ENCODE measurements at regions not wholly inside any gene's neighbourhood (a gene's known extent, or its start where the extent isn't known, plus 50 kb on each side); places are given as distances from the start of the nearest gene placed in this dataset.
"Not testable (repeated sequence)": the region's sequence is repeated elsewhere in the genome, so short reads cannot be mapped to it uniquely, and the experiment has no call there.

DNA sequence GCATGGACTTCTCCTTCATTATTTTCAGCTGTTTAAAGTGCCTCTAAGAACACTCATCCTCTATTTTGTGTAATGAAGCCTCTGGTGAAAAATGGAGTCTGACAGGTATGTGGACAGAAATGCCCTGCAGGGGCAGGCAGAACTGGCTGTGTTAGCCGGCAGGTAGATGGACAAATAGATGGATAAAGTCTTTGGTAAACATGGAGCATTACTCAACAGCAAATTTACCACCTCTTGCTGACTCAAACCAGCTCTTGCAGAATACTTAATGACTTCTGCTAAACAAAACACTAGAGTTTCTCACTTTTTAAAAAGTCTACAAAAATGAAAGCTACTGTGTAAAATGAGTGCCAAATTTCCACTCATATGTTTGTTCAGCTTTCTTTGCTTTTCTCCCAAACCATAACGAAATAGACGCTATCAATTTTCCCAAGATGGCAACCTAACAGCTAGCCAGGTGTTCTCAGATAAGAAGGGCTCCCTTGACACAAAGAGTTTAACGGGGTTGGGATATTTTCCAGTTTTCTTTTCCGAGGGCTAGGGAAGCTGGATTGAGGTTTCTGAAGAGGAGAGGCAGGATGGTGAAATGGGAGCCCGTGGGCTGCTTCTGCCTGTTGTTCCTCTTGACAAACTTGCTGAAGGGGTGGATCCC, 71.9 kb upstream of the HABP2 start:
- Mint-ChIP-seq H3K9me3 (peaks cover 2 to 41% (median 21%) of the 10 kb centered on the region in 9 donors), H3K4me3 (no peak overlapping the region), H3K27ac (no peak overlapping the region), H3K27me3 (peaks cover 0 to 9% (median 6%) of the 10 kb centered on the region in 5 donors), H3K36me3 (peaks cover 0 to 26% (median 0%) of the 10 kb centered on the region in 3 donors), H3K4me1 (no peaks in the 10 kb centered on the region)
- ATAC-seq (no peak), DNase-seq (no peak)
- POLR2A ChIA-PET = no interaction called here

DNA sequence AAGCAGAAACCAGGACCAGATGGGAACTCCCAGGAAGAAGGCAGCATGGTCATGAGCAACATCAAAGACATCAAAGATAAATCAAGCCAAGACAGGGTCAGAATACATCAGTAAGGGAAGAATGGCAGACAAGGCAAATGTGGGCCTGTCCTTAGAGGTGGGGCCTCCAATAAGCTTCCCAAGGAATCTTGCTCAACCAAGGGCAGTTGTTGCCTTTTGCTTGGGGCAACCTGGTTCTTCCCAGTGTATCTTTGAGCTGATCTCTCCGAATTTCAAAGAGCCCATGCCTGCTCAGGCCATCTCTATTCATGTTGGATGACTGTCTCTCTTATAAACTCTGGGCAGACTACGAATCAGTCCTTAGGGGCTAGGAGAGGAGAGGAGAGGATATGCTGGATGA, 68.4 kb upstream of the HABP2 start:
- no peak overlapping the region for H3K27ac Mint-ChIP-seq
- DNase-seq (no peak), ATAC-seq (no peak)
- H3K4me3 Mint-ChIP-seq = no peak overlapping the region
- peaks cover 2 to 27% (median 14%) of the 10 kb centered on the region in 9 donors for H3K9me3 Mint-ChIP-seq
- POLR2A ChIA-PET = no interaction called here
- H3K36me3 Mint-ChIP-seq = peaks cover 0 to 16% (median 0%) of the 10 kb centered on the region in 3 donors
- H3K4me1 Mint-ChIP-seq = no peaks in the 10 kb centered on the region
- H3K27me3 Mint-ChIP-seq = peaks cover 0 to 9% (median 5%) of the 10 kb centered on the region in 5 donors

DNA sequence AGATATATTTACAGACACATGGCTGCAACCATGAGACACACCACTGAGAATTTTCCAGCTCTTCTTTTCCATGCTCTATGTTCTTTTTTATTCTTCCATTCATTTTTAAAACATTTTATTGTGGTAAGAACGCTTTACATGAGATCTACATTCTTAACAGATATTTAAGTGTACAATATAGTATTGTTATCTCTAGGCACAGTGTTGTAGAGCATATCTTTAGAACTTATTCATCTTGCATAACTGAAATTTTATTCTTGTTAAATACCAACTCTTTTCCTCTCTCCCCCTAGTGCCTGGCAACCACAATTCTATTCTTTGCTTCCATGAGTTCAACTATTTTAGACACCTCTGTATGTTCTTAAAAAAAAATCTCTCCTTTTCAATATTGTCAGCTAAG, 67.1 kb upstream of the HABP2 start:
- Mint-ChIP-seq H3K36me3 (peaks cover 0 to 4% (median 0%) of the 10 kb centered on the region in 3 donors), H3K4me3 (no peak overlapping the region), H3K27ac (no peak overlapping the region), H3K27me3 (peaks cover 0 to 9% (median 6%) of the 10 kb centered on the region in 5 donors), H3K9me3 (peaks cover 0 to 15% (median 4%) of the 10 kb centered on the region in 9 donors), H3K4me1 (no peaks in the 10 kb centered on the region)
- POLR2A ChIA-PET = no interaction called here
- no peak for ATAC-seq
- no peak for DNase-seq

DNA sequence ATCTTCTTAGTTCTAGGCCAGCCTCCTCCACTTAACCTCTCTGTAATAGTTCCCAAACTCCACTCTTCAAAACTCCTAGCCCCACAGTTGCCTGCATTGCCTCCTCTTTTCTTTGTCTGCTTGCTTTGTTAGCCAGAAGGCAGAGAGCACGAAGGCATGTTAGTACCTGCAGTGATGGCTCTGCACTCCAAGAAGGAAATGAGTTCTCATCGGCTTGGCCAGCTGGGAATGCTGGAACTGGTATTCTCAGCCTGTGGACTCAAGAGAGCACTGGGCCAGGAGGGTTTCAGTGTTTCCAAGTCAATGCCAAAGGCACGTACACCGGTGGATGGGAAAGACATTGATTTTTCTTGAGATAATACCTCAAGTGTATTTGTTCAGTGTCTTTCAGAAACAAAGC, 66.3 kb upstream of the HABP2 start:
- H3K4me3 Mint-ChIP-seq = no peak overlapping the region
- DNase-seq (no peak), ATAC-seq (no peak)
- H3K36me3 Mint-ChIP-seq = peaks cover 0 to 4% (median 0%) of the 10 kb centered on the region in 3 donors
- H3K27me3 Mint-ChIP-seq = peaks cover 0 to 13% (median 6%) of the 10 kb centered on the region in 5 donors
- POLR2A ChIA-PET = no interaction called here
- no peaks in the 10 kb centered on the region for H3K4me1 Mint-ChIP-seq
- H3K9me3 Mint-ChIP-seq = peaks cover 0 to 7% (median 2%) of the 10 kb centered on the region in 9 donors
- no peak overlapping the region for H3K27ac Mint-ChIP-seq

DNA sequence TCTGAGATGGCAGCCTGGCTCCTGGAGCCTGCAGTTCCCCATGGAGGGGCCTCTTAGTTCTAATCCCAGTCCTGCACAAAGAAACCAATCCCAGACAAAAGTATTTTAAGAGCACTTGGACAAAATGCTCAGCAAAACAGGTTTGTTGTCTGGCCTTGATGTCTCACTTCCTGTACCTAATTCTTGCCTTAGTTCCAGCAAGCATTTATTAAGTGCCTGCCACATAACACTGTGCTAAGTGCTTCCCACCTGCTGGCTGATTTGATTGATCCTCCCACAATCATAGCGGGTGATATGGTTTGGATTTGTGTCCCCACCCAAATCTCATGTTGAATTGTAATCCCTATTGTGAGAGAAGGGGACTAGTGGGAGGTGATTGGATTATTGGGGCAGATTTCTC, 65.7 kb upstream of the HABP2 start:
- Mint-ChIP-seq H3K4me3 (no peak overlapping the region), H3K27me3 (peaks cover 2 to 20% (median 6%) of the 10 kb centered on the region in 5 donors), H3K4me1 (no peaks in the 10 kb centered on the region), H3K27ac (no peak overlapping the region), H3K36me3 (no peaks in the 10 kb centered on the region), H3K9me3 (peaks cover 0 to under 1% (median 0%) of the 10 kb centered on the region in 9 donors)
- no peak for ATAC-seq
- no peak for DNase-seq
- POLR2A ChIA-PET = no interaction called here

DNA sequence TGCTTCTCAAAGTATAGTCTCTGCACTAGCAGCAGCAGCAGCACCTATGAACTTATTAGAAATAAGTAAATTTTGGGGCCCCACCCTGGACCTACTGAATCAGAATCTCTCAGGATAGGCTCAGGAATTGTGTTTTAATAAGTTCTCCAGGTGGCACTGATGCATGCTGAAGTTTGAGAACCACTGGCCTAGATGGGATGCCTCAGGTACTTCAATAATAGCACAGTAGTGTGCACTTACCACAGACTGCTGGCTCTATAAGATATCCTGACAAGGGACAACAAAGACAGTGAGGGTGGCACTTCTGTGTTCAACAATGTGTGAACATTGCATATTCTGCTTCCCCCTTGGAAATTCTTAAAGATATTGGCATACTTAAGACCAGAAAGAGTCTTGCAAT, 64.7 kb upstream of the HABP2 start:
- no peak for DNase-seq
- Mint-ChIP-seq H3K4me1 (no peaks in the 10 kb centered on the region), H3K9me3 (no peaks in the 10 kb centered on the region), H3K36me3 (no peaks in the 10 kb centered on the region), H3K27ac (no peak overlapping the region), H3K27me3 (peaks cover 2 to 22% (median 5%) of the 10 kb centered on the region in 5 donors), H3K4me3 (no peak overlapping the region)
- POLR2A ChIA-PET = no interaction called here
- ATAC-seq = no peak

DNA sequence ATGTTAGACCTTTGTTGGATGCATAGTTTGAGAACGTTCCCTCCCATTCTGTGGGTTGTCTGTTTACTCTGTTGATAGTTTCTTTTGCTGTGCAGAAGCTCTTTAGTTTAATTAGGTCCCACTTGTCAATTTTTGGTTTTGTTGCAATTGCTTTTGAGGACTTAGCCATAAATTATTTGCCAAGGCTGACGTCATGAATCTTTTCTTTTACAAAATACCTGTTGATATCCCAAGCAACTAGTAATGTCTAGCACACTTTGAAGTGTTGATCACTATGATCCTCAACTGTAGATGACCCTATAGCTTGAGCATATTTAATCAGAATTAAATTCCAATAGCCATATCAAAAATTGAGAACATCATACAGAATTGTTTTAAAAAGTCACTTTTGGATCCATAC, 63.3 kb upstream of the HABP2 start:
- H3K4me3 Mint-ChIP-seq, H3K4me1 Mint-ChIP-seq, ATAC-seq, DNase-seq, H3K36me3 Mint-ChIP-seq, H3K27ac Mint-ChIP-seq, H3K9me3 Mint-ChIP-seq, POLR2A ChIA-PET: not testable (repeated sequence)
- H3K27me3 Mint-ChIP-seq = peaks cover 2 to 13% (median 5%) of the 10 kb centered on the region in 5 donors

DNA sequence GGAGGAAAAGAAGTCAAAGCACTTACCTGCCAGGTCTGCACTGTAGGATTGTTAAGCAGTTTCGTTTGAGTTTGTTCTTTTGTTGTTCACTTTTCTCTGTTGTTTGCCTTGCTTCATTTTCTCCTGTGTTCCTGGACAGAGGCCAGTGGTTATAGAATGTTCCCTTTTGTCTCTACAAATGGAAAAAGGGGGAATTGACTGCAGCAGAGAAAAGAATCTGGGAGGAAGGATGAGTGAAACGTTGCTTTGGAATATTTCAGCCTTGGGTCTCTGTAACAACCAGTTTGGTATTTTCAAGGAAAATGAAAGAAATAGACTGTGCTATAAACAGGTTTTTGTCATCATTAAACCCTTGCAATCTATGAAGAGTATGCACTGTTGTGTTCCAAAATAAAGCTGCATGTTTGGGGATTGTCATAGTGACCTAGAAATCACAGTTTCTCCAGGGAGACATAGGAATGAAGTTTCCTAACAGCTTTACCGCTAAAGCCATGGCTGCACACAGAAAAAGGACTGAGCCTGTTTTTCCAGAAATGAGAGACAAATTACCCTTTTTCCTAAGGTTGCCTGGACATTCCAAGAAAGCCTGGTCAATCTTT, 60.8 kb upstream of the HABP2 start:
- POLR2A ChIA-PET = no interaction called here
- Mint-ChIP-seq H3K36me3 (no peaks in the 10 kb centered on the region), H3K9me3 (peaks cover 0 to 2% (median 0%) of the 10 kb centered on the region in 9 donors), H3K4me1 (no peaks in the 10 kb centered on the region), H3K27ac (no peak overlapping the region), H3K4me3 (no peak overlapping the region), H3K27me3 (peaks cover 4 to 22% (median 9%) of the 10 kb centered on the region in 5 donors)
- DNase-seq = no peak
- ATAC-seq = no peak

DNA sequence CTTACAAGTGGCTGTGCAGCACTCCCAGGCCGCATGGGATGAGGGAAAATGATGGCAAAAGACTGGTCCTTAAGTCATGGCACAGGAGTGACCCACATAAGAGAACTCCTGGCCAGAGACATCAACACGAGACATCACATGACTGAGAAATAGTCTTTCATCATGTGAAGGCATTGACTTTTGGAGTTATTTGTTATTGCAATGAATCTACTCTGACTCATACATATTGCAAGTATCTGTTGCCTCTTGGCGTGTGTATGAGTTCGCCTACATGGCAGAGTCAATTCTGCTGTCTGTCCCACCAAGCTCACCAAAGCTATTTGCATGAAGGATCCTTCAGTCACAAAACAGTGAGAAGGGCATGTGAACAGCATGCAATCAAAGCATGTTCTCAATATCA, 59.7 kb upstream of the HABP2 start:
- peaks cover 0 to 2% (median 0%) of the 10 kb centered on the region in 9 donors for H3K9me3 Mint-ChIP-seq
- POLR2A ChIA-PET = no interaction called here

DNA sequence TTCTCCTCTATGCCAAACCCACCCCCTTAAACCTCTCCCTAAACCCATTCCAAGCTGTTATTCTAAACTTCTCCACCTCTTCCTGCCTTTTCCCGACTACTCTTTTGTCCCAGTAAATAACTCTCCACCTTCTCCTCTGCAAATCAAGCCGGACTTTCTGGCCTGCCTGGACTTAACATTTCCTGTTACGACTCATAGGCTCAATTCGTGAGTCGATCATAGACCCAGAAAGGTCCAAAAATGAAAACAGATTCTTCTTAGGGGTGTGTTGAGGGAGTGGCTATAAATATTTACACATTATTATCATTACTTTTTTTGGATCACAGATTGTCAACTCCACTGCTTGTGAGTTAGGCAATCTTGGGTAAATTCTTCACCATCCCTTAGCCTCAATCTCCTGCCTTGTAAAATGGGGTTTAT, 59.0 kb upstream of the HABP2 start:
- no peak overlapping the region for H3K27ac Mint-ChIP-seq
- POLR2A ChIA-PET = no interaction called here
- no peak overlapping the region for H3K4me3 Mint-ChIP-seq
- ATAC-seq = no peak
- no peaks in the 10 kb centered on the region for H3K36me3 Mint-ChIP-seq
- peaks cover 6 to 36% (median 11%) of the 10 kb centered on the region in 5 donors for H3K27me3 Mint-ChIP-seq
- H3K4me1 Mint-ChIP-seq = peaks cover 0 to 2% (median 0%) of the 10 kb centered on the region in 4 donors
- DNase-seq = no peak
- H3K9me3 Mint-ChIP-seq = peaks cover 0 to 2% (median 0%) of the 10 kb centered on the region in 9 donors

More for the DNA sequence above, 59.7 kb upstream of the HABP2 start:
- H3K27ac Mint-ChIP-seq = no peak overlapping the region
- H3K4me1 Mint-ChIP-seq = no peaks in the 10 kb centered on the region
- no peak for DNase-seq
- H3K4me3 Mint-ChIP-seq = no peak overlapping the region
- H3K27me3 Mint-ChIP-seq = peaks cover 4 to 34% (median 9%) of the 10 kb centered on the region in 5 donors
- no peak for ATAC-seq
- no peaks in the 10 kb centered on the region for H3K36me3 Mint-ChIP-seq

DNA sequence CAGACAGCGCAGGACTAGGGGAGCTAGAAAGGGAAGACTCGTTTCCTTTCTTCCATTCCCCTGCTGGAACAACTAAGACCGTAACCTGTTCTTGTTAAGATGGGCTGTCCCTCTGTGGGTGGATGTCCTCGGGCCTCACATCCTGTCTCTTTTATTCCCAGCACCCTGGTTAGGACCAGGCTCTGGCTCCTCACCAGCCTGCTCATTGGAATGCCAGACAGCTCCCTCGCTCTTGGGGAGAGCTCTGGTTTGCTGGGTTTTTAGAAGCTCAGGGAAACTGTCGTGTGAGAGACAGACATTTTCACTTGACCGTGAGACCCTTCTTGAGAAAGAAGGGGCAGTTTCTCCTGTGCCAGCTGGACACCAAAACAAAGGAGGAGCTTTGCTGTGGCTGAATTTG, 58.1 kb upstream of the HABP2 start:
- DNase-seq = no peak
- Mint-ChIP-seq H3K36me3 (no peaks in the 10 kb centered on the region), H3K27ac (no peak overlapping the region), H3K9me3 (peaks cover 0 to 2% (median 0%) of the 10 kb centered on the region in 9 donors), H3K4me3 (no peak overlapping the region), H3K27me3 (peaks cover 6 to 45% (median 11%) of the 10 kb centered on the region in 5 donors), H3K4me1 (peaks cover 0 to 6% (median 0%) of the 10 kb centered on the region in 4 donors)
- no peak for ATAC-seq
- POLR2A ChIA-PET = no interaction called here

DNA sequence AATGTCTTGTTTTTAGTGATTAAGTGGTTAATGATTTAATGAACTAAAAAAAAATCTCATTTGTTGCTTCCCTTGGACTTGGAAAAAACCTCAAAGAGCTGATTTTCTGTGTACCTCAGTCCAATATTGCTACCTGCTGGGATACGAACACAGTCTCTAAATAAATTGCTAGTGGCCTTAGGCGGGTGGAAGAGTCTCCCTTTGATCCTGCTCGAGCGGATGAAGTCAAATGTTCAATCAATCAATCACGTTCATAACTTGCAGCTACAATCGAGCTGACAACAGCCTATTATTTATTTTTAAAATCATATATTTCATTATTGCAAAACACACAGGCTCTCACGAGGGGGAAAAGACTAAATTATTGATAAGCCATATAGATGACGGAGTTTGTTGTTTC, 57.3 kb upstream of the HABP2 start:
- DNase-seq = no peak
- POLR2A ChIA-PET = no interaction called here
- Mint-ChIP-seq H3K27me3 (peaks cover 6 to 47% (median 13%) of the 10 kb centered on the region in 5 donors), H3K27ac (no peak overlapping the region), H3K4me3 (no peak overlapping the region), H3K36me3 (no peaks in the 10 kb centered on the region), H3K4me1 (peaks cover 0 to 6% (median 0%) of the 10 kb centered on the region in 4 donors), H3K9me3 (peaks cover 0 to 2% (median 0%) of the 10 kb centered on the region in 9 donors)
- no peak for ATAC-seq

DNA sequence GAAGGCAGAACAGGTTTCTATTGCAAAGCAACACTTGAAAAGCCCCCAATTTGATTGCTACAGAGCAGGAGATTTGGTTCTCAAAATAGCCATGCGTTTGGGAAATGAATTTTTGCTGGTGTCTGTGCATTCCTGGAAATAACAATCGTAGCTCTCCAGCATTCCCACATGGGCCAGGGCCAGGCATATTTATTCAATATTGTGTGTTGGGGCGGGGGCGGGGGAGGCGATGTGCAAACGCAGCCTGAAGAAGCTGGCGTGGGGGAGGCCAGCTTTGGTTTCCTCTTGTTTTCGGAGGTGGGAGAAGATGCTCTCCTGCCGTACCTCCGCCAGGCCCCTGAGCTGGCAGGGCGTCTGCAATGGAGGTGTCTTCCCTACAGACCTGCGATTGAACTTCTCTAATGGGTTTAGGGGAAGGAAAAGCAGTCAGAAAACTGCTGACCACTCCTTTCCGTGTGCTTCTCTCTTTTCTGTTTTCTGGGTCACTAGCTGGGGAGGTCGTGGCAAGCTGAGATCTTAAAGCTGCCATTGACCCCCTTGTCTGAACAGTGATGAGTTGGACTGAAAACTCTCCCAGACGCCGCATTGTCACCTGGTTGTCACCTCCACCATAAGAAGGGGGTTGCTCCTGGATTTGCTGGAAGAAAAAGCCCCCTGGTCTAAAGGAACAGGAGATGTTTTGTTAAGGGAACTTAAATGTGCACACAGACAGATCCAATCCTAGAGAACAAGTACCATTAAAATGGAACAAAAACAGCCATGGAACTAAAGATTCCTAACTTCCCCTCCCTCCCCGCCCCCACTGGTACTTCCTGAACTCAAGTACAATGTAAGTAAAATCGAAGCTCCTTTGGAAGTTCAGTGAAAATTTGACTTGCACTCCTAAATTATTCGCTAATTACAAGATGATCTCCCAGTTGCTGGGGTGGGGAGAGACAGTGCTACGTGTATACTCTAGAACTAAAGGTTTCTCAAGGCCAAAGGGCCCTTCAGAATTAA, 56.4 kb upstream of the HABP2 start:
- no peak overlapping the region for H3K4me3 Mint-ChIP-seq
- DNase-seq (no peak), ATAC-seq (no peak)
- H3K4me1 Mint-ChIP-seq = peaks cover 0 to 6% (median 0%) of the 10 kb centered on the region in 4 donors
- peaks cover 0 to 5% (median 0%) of the 10 kb centered on the region in 9 donors for H3K9me3 Mint-ChIP-seq
- no peaks in the 10 kb centered on the region for H3K36me3 Mint-ChIP-seq
- peaks cover 6 to 43% (median 15%) of the 10 kb centered on the region in 5 donors for H3K27me3 Mint-ChIP-seq
- H3K27ac Mint-ChIP-seq = no peak overlapping the region
- POLR2A ChIA-PET = no interaction called here

Measured in naive thymus-derived CD8-positive, alpha-beta T cell (primary cell).